ENCODE measurements at regions not wholly inside any gene's neighbourhood (a gene's known extent, or its start where the extent isn't known, plus 50 kb on each side); places are given as distances from the start of the nearest gene placed in this dataset.

- TF ChIP-seq, protein P1, sequence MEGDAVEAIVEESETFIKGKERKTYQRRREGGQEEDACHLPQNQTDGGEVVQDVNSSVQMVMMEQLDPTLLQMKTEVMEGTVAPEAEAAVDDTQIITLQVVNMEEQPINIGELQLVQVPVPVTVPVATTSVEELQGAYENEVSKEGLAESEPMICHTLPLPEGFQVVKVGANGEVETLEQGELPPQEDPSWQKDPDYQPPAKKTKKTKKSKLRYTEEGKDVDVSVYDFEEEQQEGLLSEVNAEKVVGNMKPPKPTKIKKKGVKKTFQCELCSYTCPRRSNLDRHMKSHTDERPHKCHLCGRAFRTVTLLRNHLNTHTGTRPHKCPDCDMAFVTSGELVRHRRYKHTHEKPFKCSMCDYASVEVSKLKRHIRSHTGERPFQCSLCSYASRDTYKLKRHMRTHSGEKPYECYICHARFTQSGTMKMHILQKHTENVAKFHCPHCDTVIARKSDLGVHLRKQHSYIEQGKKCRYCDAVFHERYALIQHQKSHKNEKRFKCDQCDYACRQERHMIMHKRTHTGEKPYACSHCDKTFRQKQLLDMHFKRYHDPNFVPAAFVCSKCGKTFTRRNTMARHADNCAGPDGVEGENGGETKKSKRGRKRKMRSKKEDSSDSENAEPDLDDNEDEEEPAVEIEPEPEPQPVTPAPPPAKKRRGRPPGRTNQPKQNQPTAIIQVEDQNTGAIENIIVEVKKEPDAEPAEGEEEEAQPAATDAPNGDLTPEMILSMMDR (IDR thresholded peaks at IDR 0.05), result no peak
- TF ChIP-seq ZFX (IDR thresholded peaks at IDR 0.05; ENCODE audit: borderline replicate concordance), result no peak
Observed at GRCh38 chr6:8352335-8352965, 82.9 kb downstream of the SLC35B3 start.

Data from 22Rv1 (cell line).